ENCODE measurements at regions not wholly inside any gene's neighbourhood (a gene's known extent, or its start where the extent isn't known, plus 50 kb on each side); places are given as distances from the start of the nearest gene placed in this dataset.

DNA sequence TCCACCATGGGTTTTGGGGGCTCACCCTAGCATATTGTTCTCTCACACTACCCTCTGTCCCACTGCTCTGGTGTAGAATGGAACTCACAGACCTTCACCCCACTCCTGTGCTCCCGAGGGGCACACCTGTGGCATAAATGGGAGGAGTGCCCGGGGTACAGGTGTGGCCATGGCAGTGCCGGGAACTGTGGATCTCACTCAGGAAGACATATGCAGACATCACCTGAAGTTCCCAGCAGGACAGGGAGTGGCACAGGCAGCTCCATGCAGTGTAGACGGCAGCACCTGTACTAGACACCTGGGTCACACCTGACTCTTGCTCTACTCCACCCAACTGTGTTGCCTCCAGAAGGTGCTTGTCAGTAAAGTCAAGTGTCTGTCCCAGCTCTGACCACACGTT is 57.6 kb upstream of the MRPS22 start:
- DNase-seq = no peak

GRCh38 chr3:139286825-139287224 is 57.0 kb upstream of the MRPS22 start:
- DNase-seq = no peak

DNA sequence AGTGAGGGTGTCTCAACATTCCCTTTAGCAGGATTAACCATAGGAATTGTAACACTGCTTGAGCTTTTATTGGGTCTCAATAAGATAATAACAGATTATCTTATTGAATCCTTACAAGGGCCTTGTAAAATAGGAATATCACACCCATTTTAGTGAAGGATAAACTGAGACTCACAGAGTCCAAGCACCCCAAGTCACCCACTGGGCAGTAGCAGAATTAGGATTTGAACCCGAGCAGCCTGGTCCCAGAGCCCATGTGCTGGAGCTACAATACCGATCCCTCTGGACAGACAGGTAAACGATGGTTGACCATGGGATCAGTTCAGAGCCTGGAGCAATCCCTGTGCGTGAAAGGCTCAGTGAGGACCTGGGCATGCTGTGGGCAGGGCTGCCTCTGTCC is 56.3 kb upstream of the MRPS22 start:
- no peak for DNase-seq

GRCh38 chr3:139288266-139288821 is 55.5 kb upstream of the MRPS22 start:
- DNase-seq = no peak

DNA sequence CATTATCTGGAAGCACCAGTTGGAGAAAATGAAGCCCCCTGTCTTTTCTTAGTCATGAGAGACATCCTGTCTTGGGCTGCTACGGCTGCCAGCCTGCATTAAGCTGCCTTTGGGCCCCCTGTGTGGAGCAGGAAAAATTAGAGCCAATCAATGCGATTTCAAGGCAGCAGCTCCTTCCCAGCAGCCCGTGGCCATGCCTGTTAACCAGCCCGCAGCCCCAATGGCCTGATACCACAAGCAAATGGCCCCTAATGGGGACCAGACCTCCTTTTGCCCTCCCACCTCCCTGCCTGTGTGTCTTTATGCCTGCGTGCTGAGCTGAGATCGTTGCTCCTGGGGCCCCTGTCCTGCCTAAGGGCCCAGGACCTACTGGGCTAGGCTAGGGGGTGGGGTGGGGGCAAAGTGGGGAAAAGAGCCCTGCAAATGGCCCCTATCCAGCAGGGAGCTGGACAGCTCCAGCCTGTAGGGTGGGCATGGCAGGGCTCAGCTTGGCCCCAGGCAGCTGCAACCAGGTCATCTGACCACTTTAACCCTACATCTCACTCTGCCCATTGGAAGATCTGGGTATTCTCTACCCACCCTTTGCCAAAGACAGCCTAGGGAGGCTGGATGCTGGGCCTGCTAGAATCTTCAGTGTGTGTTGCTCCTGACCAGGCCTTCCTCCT is 53.8 kb upstream of the MRPS22 start:
- DNase-seq = no peak

- no peak for DNase-seq
These were observed 52.4 kb upstream of the MRPS22 start for GRCh38 chr3:139291276-139292051.

GRCh38 chr3:139292192-139292591 is 51.6 kb upstream of the MRPS22 start:
- DNase-seq = no peak

GRCh38 chr3:139292711-139293664 is 50.8 kb upstream of the MRPS22 start:
- no peak for DNase-seq

DNA sequence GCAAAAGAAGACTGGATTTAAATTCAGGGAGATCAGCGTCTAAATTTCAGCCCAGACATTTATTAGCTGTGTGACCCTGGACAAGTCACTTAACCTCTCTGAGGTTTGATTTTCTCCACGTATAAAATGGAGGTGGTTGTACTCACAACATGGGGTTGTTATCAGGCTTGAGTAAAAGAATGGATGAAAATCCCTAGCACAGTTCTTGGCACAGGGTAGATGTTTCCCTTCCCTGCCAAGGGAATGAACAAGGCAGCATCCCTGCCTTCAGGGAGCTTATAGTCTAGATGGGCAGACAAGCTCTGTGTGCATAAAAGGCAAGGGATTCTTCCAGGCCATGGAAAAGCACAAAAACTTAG is 50.2 kb upstream of the MRPS22 start:
- no peak for DNase-seq
